ENCODE measurements at regions not wholly inside any gene's neighbourhood (a gene's known extent, or its start where the extent isn't known, plus 50 kb on each side); places are given as distances from the start of the nearest gene placed in this dataset.

DNA sequence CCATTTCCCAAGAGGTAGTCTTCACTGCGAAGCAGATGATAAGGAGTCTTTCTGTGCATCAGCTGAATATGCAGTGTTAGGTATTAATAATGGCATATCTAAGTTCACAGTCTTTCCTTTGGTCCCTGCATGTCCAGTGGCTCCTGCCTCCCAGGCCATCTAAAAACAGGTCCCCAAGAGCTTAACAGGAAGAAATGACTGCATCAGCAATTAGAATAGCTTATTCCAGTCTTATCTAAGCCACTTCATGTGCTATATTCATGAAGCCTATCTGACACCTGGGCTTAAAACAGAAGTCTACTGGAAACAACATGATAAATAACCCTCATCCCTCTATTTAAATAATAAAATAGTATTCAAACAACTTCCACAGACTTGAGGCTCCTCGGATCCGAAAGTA lies 346.1 kb upstream of the ERCC4 start:
- Histone ChIP-seq H3K27me3 (ENCODE audit: insufficient read depth, low read length) (no peaks in the 10 kb centered on the region), H3K4me3 (ENCODE audit: low read length) (no peak overlapping the region), H3K9me3 (ENCODE audit: insufficient read depth, low read depth, low read length) (peaks cover 5% of the 10 kb centered on the region), H3K4me1 (ENCODE audit: insufficient read depth, low read length) (no peaks in the 10 kb centered on the region), H3K36me3 (ENCODE audit: insufficient read depth, low read length) (no peaks in the 10 kb centered on the region), H3K27ac (ENCODE audit: low read depth, low read length) (no peak overlapping the region), H3K9ac (ENCODE audit: low read depth, low read length) (no peak overlapping the region)
- WGBS, result 94% methylated on average over 3 of the region's 3 CpGs

DNA sequence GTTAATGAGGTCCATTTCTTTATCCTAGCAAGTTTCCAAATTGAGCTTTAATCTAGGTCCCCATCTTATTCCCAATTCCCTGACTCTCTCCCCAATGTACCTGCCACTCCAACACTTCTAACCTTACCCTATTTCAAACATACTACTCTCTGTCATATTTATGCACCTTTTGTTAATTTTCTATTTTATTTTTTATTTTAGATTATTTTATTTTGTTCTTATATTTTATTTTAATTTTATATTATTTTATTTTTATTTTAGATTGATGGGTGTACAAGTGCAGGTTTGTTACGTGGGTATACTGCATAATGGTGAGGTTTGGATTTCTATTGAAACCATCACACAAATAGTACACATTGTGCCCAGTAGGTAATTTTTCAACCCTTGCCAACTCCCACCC lies 333.9 kb upstream of the ERCC4 start:
- WGBS, result no CpG with 5 or more reads among the region's 1 CpG

DNA sequence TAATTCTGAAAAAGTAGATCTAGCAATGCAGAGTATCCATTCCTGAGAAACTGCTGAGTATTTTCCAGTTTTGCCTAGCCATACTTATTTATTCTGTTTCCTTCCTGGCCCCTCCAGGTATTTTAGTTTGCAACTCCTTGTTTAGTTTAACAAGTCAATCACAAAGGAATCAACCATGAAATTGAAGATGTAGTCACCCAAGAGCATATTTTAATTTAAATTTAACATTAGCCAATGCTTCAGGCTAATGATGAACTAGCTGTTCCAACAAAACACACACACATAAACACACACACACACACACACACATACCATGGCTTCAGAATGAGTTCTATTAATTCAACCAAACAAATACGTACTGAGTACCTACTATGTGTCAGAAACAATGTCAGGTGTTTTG lies 332.8 kb upstream of the ERCC4 start:
- no peaks in the 10 kb centered on the region for H3K9me3 ChIP-seq (ENCODE audit: insufficient read depth, low read depth, low read length)
- no peak overlapping the region for H3K27ac ChIP-seq (ENCODE audit: low read depth, low read length)
- H3K36me3 ChIP-seq (ENCODE audit: insufficient read depth, low read length), result no peaks in the 10 kb centered on the region
- H3K9ac ChIP-seq (ENCODE audit: low read depth, low read length), result no peak overlapping the region
- H3K27me3 ChIP-seq (ENCODE audit: insufficient read depth, low read length), result no peaks in the 10 kb centered on the region
- no peaks in the 10 kb centered on the region for H3K4me1 ChIP-seq (ENCODE audit: insufficient read depth, low read length)
- 75% methylated on average over 1 of the region's 1 CpG for WGBS
- no peak overlapping the region for H3K4me3 ChIP-seq (ENCODE audit: low read length)

More for the DNA sequence above, 333.9 kb upstream of the ERCC4 start:
- no peak overlapping the region for H3K27ac ChIP-seq (ENCODE audit: low read depth, low read length)
- H3K9ac ChIP-seq (ENCODE audit: low read depth, low read length), result no peak overlapping the region
- no peaks in the 10 kb centered on the region for H3K27me3 ChIP-seq (ENCODE audit: insufficient read depth, low read length)
- H3K4me1 ChIP-seq (ENCODE audit: insufficient read depth, low read length), result no peaks in the 10 kb centered on the region
- no peaks in the 10 kb centered on the region for H3K36me3 ChIP-seq (ENCODE audit: insufficient read depth, low read length)
- no peaks in the 10 kb centered on the region for H3K9me3 ChIP-seq (ENCODE audit: insufficient read depth, low read depth, low read length)
- no peak overlapping the region for H3K4me3 ChIP-seq (ENCODE audit: low read length)

DNA sequence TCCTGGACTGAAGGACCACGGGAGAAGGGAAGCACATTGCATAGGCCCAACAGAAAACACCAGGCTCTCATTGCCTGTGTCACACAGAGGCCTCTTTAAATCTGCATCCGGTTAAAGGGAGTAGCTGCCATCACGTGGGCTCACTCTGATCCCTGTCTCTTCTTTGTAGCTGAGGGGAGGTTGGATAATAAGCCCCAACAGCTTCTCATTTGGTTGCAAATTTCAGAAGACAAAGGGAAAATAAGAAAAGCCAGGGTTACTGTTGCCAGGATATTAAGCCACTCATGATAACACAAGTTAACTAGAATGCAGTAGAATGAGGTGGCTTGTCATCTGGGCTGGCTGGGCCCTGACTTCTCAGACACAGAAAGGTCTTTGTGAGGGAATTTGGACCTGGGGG lies 325.1 kb upstream of the ERCC4 start:
- 15% methylated on average over 3 of the region's 3 CpGs for WGBS
- Histone ChIP-seq H3K36me3 (ENCODE audit: insufficient read depth, low read length) (no peaks in the 10 kb centered on the region), H3K27me3 (ENCODE audit: insufficient read depth, low read length) (no peaks in the 10 kb centered on the region), H3K9me3 (ENCODE audit: insufficient read depth, low read depth, low read length) (no peaks in the 10 kb centered on the region), H3K27ac (ENCODE audit: low read depth, low read length) (peak overlapping the region; percentile 87), H3K4me1 (ENCODE audit: insufficient read depth, low read length) (peaks cover 9% of the 10 kb centered on the region), H3K4me3 (ENCODE audit: low read length) (no peak overlapping the region), H3K9ac (ENCODE audit: low read depth, low read length) (peak overlapping the region; percentile 11; the same call in 1 of the 2 replicates)

DNA sequence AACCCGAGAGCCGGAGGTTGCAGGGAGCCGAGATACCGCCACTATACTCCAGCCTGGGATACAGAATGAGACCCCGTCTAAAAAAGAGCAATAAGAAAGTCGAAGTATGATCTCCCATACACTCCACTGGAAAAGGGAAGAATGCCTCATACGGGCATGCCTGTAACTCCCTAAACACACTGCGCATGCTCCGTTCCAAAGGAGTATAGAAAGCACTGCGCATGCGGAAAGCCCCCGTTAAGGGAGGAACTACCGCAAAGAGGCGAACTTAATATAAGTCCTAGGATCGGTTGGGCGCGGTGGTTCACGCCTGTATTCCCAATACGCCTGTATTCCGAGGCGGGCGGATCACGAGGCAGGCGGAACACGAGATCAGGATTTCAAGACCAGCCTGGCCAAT lies 313.1 kb upstream of the ERCC4 start:
- H3K9ac ChIP-seq (ENCODE audit: low read depth, low read length), result no peak overlapping the region
- no peaks in the 10 kb centered on the region for H3K36me3 ChIP-seq (ENCODE audit: insufficient read depth, low read length)
- H3K27ac ChIP-seq (ENCODE audit: low read depth, low read length), result no peak overlapping the region
- H3K4me3 ChIP-seq (ENCODE audit: low read length), result no peak overlapping the region
- H3K27me3 ChIP-seq (ENCODE audit: insufficient read depth, low read length), result no peaks in the 10 kb centered on the region
- WGBS, result 96% methylated on average over 25 of the region's 25 CpGs
- peaks cover 27% of the 10 kb centered on the region for H3K4me1 ChIP-seq (ENCODE audit: insufficient read depth, low read length)
- no peaks in the 10 kb centered on the region for H3K9me3 ChIP-seq (ENCODE audit: insufficient read depth, low read depth, low read length)

DNA sequence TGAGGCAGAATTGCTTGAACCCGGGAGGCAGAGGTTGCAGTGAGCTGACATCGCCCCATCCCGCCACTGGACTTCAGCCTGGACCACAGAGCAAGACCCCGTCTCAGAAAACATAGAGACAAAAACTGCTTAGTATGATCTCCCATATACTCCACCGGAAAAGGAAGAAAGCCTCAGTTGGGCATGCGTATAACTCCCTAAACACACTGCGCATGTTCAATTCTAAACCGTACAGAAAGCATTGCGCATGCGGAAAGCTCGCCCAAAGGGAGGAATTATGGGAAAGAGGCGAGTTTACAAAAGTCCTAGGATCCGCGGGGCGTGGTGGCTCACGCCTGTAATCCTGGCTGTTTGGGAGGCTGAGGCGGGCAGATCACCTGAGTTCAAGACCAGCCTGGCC lies 312.7 kb upstream of the ERCC4 start:
- Histone ChIP-seq H3K9ac (ENCODE audit: low read depth, low read length) (no peak overlapping the region), H3K4me1 (ENCODE audit: insufficient read depth, low read length) (peaks cover 27% of the 10 kb centered on the region), H3K9me3 (ENCODE audit: insufficient read depth, low read depth, low read length) (no peaks in the 10 kb centered on the region), H3K27ac (ENCODE audit: low read depth, low read length) (no peak overlapping the region), H3K27me3 (ENCODE audit: insufficient read depth, low read length) (no peaks in the 10 kb centered on the region), H3K36me3 (ENCODE audit: insufficient read depth, low read length) (no peaks in the 10 kb centered on the region), H3K4me3 (ENCODE audit: low read length) (no peak overlapping the region)
- WGBS, result 98% methylated on average over 17 of the region's 17 CpGs

DNA sequence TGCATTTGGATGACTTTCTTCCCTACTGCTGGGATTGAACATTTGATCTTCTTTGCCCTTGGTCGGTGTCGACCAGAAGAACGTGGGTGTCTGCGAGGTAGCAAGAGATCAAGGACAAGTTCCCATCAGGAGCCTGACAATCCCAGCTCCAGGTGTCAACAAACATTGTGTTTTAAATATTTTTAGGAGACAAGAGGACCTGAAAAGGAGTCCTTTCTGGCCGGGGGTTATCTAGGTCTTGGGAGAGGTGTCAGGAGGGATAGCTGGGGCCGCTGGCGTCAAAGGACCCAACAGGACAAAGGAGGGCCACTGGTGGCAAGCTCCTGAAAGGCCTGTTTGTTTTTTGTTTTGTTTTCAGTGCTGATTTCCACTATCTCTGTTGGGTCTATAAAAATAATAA lies 308.4 kb upstream of the ERCC4 start:
- Histone ChIP-seq H3K4me1 (ENCODE audit: insufficient read depth, low read length) (peaks cover 27% of the 10 kb centered on the region), H3K27me3 (ENCODE audit: insufficient read depth, low read length) (no peaks in the 10 kb centered on the region)
- WGBS, result 71% methylated on average over 7 of the region's 7 CpGs

DNA sequence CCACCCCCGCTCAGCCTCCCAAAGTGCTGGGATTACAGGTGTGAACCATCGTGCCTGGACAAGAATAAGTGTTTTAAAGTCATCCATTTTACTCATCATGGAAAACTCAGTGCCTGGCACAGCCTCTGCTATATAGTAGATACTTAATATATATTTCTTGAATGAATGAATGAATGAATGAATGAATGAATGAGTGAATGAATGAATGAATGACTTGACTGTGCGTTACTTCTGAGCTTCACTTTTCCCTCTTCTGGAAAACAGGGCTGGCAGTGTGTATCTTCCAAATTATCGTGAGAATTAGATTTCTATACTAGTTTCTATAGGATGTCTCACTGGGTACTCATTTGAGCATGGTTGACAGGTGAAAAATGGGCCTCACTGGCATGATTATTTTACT lies 307.3 kb upstream of the ERCC4 start:
- H3K36me3 ChIP-seq (ENCODE audit: insufficient read depth, low read length), result no peaks in the 10 kb centered on the region
- H3K9me3 ChIP-seq (ENCODE audit: insufficient read depth, low read depth, low read length), result no peaks in the 10 kb centered on the region
- peaks cover 27% of the 10 kb centered on the region for H3K4me1 ChIP-seq (ENCODE audit: insufficient read depth, low read length)
- no peak overlapping the region for H3K27ac ChIP-seq (ENCODE audit: low read depth, low read length)
- 97% methylated on average over 3 of the region's 4 CpGs for WGBS
- H3K9ac ChIP-seq (ENCODE audit: low read depth, low read length), result no peak overlapping the region
- no peaks in the 10 kb centered on the region for H3K27me3 ChIP-seq (ENCODE audit: insufficient read depth, low read length)
- no peak overlapping the region for H3K4me3 ChIP-seq (ENCODE audit: low read length)

More for the DNA sequence above, 308.4 kb upstream of the ERCC4 start:
- no peak overlapping the region for H3K9ac ChIP-seq (ENCODE audit: low read depth, low read length)
- no peaks in the 10 kb centered on the region for H3K36me3 ChIP-seq (ENCODE audit: insufficient read depth, low read length)
- no peak overlapping the region for H3K27ac ChIP-seq (ENCODE audit: low read depth, low read length)
- no peaks in the 10 kb centered on the region for H3K9me3 ChIP-seq (ENCODE audit: insufficient read depth, low read depth, low read length)
- H3K4me3 ChIP-seq (ENCODE audit: low read length), result no peak overlapping the region

DNA sequence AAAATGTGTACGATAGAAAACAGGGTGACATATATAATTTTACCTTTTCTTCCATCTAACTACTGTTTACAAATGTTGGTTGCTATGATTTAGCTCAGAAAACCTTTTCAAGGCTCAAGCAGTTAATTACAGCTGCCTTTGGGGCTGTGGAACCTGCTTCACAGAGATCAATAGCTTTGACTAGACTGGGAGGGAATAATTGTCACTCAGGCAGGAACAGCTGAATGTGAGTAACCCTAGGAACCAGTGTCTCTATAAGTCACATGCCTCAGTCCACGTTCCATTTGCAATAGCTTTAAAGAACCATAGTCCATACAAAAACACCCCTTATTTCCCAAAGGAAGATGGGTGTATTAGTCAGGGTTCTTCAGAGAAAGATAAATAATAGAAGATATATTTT lies 306.8 kb upstream of the ERCC4 start:
- H3K4me1 ChIP-seq (ENCODE audit: insufficient read depth, low read length), result peaks cover 27% of the 10 kb centered on the region
- no peak overlapping the region for H3K4me3 ChIP-seq (ENCODE audit: low read length)
- no peaks in the 10 kb centered on the region for H3K27me3 ChIP-seq (ENCODE audit: insufficient read depth, low read length)
- H3K9ac ChIP-seq (ENCODE audit: low read depth, low read length), result no peak overlapping the region
- no peaks in the 10 kb centered on the region for H3K9me3 ChIP-seq (ENCODE audit: insufficient read depth, low read depth, low read length)
- no peaks in the 10 kb centered on the region for H3K36me3 ChIP-seq (ENCODE audit: insufficient read depth, low read length)
- 78% methylated on average over 1 of the region's 2 CpGs for WGBS
- H3K27ac ChIP-seq (ENCODE audit: low read depth, low read length), result no peak overlapping the region

DNA sequence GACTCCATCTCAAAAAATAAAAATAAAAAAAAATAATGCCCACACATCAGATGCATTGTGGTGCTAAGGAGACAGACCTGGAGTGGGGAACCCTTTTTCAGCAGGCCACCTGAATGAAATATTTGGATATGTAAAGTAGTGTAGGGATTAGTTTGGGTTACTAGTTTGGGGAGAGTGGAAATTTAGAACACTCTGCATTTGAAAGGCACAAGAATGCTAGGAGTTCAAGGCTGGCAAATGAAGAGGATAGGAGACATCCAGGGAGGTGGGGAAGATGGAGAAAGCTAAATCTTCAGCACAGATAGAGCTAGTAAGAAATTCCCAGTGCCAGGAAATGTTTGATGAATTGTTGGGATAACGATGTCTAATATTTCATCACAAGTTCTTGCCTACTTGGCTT lies 298.3 kb upstream of the ERCC4 start:
- no CpG with 5 or more reads among the region's 1 CpG for WGBS
- Histone ChIP-seq H3K27me3 (ENCODE audit: insufficient read depth, low read length) (no peaks in the 10 kb centered on the region), H3K9ac (ENCODE audit: low read depth, low read length) (0 out of 2 replicates have a peak overlapping the region, but pooled peaks have one; percentile 32), H3K4me1 (ENCODE audit: insufficient read depth, low read length) (peaks cover 15% of the 10 kb centered on the region), H3K36me3 (ENCODE audit: insufficient read depth, low read length) (no peaks in the 10 kb centered on the region), H3K4me3 (ENCODE audit: low read length) (no peak overlapping the region), H3K27ac (ENCODE audit: low read depth, low read length) (peak overlapping the region; percentile 15; the same call in 1 of the 2 replicates), H3K9me3 (ENCODE audit: insufficient read depth, low read depth, low read length) (no peaks in the 10 kb centered on the region)

DNA sequence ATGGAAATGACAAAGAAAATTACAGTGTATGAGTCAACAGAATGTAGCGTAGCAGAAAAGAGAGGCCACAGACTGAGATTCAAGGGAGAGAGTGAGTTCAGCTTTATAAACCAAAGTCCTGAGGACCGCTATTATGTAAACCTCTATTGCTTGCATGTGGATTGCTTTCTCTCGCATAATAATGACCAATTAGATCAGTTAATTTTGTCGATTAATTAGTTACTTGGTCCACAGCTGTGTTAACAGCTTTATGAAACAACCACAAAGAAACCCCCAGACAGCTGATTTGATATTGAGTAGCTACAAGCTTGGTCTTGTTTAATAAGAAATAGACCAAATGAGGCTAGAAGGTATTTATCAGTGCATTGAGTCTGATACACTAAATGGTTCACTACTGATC lies 291.8 kb upstream of the ERCC4 start:
- no peaks in the 10 kb centered on the region for H3K9me3 ChIP-seq (ENCODE audit: insufficient read depth, low read depth, low read length)
- H3K36me3 ChIP-seq (ENCODE audit: insufficient read depth, low read length), result no peaks in the 10 kb centered on the region
- no peak overlapping the region for H3K4me3 ChIP-seq (ENCODE audit: low read length)
- H3K4me1 ChIP-seq (ENCODE audit: insufficient read depth, low read length), result peaks cover 24% of the 10 kb centered on the region
- 77% methylated on average over 4 of the region's 4 CpGs for WGBS
- H3K9ac ChIP-seq (ENCODE audit: low read depth, low read length), result no peak overlapping the region
- no peaks in the 10 kb centered on the region for H3K27me3 ChIP-seq (ENCODE audit: insufficient read depth, low read length)
- no peak overlapping the region for H3K27ac ChIP-seq (ENCODE audit: low read depth, low read length)

DNA sequence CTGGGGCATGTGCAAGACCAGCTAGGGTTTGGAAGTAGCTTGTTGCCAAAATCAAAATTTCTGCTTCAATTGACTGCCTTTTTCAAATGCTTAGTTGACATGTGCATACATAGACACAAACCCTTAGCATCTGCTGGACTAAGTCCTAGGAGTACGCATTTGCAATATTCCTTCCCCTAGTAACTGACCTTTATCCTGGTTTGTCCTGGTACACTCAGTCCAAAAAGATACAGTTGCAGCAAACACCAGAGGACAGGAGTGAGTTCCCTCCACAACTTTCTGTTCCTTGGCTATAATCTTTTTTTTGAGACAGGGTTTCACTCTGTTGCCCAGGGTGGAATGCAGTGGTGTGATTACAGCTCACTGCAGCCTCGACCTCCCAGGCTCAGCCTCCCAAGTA lies 290.2 kb upstream of the ERCC4 start:
- 95% methylated on average over 2 of the region's 2 CpGs for WGBS
- Histone ChIP-seq H3K36me3 (ENCODE audit: insufficient read depth, low read length) (no peaks in the 10 kb centered on the region), H3K27ac (ENCODE audit: low read depth, low read length) (no peak overlapping the region), H3K9me3 (ENCODE audit: insufficient read depth, low read depth, low read length) (no peaks in the 10 kb centered on the region), H3K27me3 (ENCODE audit: insufficient read depth, low read length) (no peaks in the 10 kb centered on the region), H3K4me1 (ENCODE audit: insufficient read depth, low read length) (peaks cover 24% of the 10 kb centered on the region), H3K4me3 (ENCODE audit: low read length) (no peak overlapping the region), H3K9ac (ENCODE audit: low read depth, low read length) (no peak overlapping the region)

All from HUES64 (cell line).